Esophagus squamous epithelium (tissue), 5 donors: ENCODE measurements at regions not wholly inside any gene's neighbourhood (a gene's known extent, or its start where the extent isn't known, plus 50 kb on each side); places are given as distances from the start of the nearest gene placed in this dataset.
"Not testable (repeated sequence)": the region's sequence is repeated elsewhere in the genome, so short reads cannot be mapped to it uniquely, and the experiment has no call there.

Experiments used
- DNase-seq: peaks from one replicate; lab custom pipeline; 2025; lab: John Stamatoyannopoulos, UW
- H3K27ac ChIP-seq, 4 donors: fragments of 200-600 bp; sonication (generic); one replicate each; pipeline ENCODE4 v1.5.1; 2016 to 2019; ENCODE audit warnings: mild to moderate bottlenecking in 1 of 4
- H3K27me3 ChIP-seq, 4 donors: fragments of 200-600 bp; sonication (generic); 1 replicate in 3 of 4; 2 replicates in 1 of 4; pipeline versions ENCODE4 v1.5.1 to v1.6.0; 2017 to 2021; ENCODE audit warnings: antibody characterized with exemption in 1 of 4
- H3K36me3 ChIP-seq, 3 donors: fragments of 200-600 bp; sonication (generic); one replicate each; pipeline ENCODE4 v1.5.1; 2016 to 2019
- H3K4me1 ChIP-seq, 3 donors: fragments of 200-600 bp; sonication (generic); one replicate each; pipeline ENCODE4 v1.5.1; 2017 to 2019
- H3K4me3 ChIP-seq, 4 donors: fragments of 200-600 bp; sonication (generic); 1 replicate in 3 of 4; 2 replicates in 1 of 4; pipeline ENCODE4 v1.5.1; 2016 to 2019; ENCODE audit warnings: mild to moderate bottlenecking in 2 of 4, moderate library complexity in 1 of 4
- H3K9me3 ChIP-seq, 3 donors: fragments of 200-600 bp; sonication (generic); one replicate each; pipeline ENCODE4 v1.5.1; 2016 to 2019
- POLR2A ChIP-seq, 4 donors: fragments of 450-650 bp; IDR thresholded peaks; one replicate each; pipeline ENCODE4 v1.6.1; 2017; ENCODE audit warnings: antibody characterized with exemption in 4 of 4, mild to moderate bottlenecking in 4 of 4, moderate library complexity in 3 of 4
- WGBS, 2 donors: methylation state at CpG; one replicate each; pipeline ENCODE4 v1.1.5; 2018; 5-methylcytosine and 5-hydroxymethylcytosine counted together
- intact Hi-C: fragments of 100-400 bp; cut with DNase I; formaldehyde crosslinking; loops from one replicate; pipeline ENCODE4 v1.15.0; 2022
- TF ChIP-seq, protein P1 (sequence below), 6 experiments: fragments of 450-650 bp in 4 of 6; fragments of 200-600 bp in 2 of 6; sonication (generic) in 2 of 6; IDR thresholded peaks; one replicate each; pipeline ENCODE4 v1.5.1; 2016 to 2019; ENCODE audit warnings: antibody characterized with exemption in 6 of 6, mild to moderate bottlenecking in 4 of 6, moderate library complexity in 4 of 6
- donor health status: DM: yes; HTN: yes; CAD: no.

DNA sequence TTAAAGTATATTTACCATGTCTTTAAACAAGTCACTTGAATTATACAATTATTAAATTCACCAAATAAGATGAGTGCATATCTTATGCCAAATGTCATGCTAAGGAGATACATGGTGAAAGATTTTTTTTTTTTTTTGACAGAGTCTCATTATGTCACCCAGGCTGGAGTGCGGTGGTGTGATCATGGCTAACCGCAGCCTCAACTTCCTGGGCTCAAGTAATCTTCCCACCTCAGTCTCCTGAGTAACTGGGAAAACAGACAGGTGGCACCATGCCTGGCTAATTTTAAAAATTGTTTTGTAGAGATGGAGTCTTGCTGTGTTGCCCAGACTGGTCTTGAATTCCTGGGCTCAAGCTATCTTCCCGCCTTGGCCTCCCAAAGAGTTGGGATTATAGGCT is 149.0 kb upstream of the GOT2 start:
- intact Hi-C loops, result no loop called here
- 64 to 75% methylated on average over 3 of the region's 3 CpGs for WGBS, 2 donors

DNA sequence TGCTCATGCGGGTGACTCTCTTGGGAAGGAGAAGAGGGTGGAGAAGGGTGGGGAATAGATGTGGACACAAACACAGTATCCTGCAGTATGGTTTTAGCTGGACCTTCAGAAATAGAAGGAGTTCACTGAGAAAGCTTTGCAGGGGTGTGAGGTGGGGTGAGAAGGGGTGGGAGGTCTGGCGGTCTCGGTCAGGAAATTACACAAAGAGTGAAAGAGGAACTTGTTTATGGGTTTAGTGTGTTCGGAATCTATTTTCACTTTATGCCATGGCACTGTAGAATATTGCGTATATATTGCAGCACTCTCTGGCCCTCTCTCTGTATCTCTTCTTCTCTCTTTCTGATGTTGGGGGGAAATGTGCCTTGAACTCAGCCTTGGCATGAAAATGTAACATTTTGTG is 148.2 kb upstream of the GOT2 start:
- Histone ChIP-seq H3K9me3 (peaks cover 0 to 12% (median 7%) of the 10 kb centered on the region in 3 donors), H3K4me3 (no peak overlapping the region), H3K27ac (no peak overlapping the region), H3K27me3 (no peaks in the 10 kb centered on the region), H3K36me3 (no peaks in the 10 kb centered on the region), H3K4me1 (no peaks in the 10 kb centered on the region)
- no peak for DNase-seq
- 71 to 77% methylated on average over 5 of the region's 5 CpGs for WGBS, 2 donors
- TF ChIP-seq, protein P1, sequence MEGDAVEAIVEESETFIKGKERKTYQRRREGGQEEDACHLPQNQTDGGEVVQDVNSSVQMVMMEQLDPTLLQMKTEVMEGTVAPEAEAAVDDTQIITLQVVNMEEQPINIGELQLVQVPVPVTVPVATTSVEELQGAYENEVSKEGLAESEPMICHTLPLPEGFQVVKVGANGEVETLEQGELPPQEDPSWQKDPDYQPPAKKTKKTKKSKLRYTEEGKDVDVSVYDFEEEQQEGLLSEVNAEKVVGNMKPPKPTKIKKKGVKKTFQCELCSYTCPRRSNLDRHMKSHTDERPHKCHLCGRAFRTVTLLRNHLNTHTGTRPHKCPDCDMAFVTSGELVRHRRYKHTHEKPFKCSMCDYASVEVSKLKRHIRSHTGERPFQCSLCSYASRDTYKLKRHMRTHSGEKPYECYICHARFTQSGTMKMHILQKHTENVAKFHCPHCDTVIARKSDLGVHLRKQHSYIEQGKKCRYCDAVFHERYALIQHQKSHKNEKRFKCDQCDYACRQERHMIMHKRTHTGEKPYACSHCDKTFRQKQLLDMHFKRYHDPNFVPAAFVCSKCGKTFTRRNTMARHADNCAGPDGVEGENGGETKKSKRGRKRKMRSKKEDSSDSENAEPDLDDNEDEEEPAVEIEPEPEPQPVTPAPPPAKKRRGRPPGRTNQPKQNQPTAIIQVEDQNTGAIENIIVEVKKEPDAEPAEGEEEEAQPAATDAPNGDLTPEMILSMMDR (IDR thresholded peaks at IDR 0.05), result no peak
- no peak for TF ChIP-seq POLR2A (IDR thresholded peaks at IDR 0.05)
- intact Hi-C loops, result no loop called here

More for the DNA sequence above, 149.0 kb upstream of the GOT2 start:
- Histone ChIP-seq H3K9me3 (peaks cover 0 to 9% (median 7%) of the 10 kb centered on the region in 3 donors), H3K4me3 (no peak overlapping the region), H3K4me1 (no peaks in the 10 kb centered on the region), H3K27ac (no peak overlapping the region), H3K36me3 (no peaks in the 10 kb centered on the region), H3K27me3 (no peaks in the 10 kb centered on the region)
- DNase-seq, result no peak
- no peak for TF ChIP-seq POLR2A (IDR thresholded peaks at IDR 0.05)
- TF ChIP-seq, protein P1 (IDR thresholded peaks at IDR 0.05), result no peak

DNA sequence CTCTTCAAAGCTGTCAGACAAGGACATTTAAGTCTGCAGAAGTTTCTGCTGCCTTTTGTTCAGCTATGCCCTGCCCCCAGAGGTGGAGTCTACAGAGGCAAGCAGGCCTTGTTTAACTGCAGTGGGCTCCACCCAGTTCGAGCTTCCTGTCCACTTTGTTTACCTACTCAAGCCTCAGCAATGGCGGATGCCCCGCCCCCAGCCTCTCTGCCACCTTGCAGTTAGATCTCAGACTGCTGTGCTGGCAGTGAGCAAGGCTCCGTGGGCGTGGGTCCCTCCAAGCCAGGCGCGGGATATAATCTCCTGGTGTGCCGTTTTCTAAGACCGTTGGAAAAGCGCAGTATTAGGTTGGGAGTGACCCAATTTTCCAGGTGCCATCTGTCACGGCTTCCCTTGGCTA is 144.5 kb upstream of the GOT2 start:
- peaks cover 0 to 12% (median 7%) of the 10 kb centered on the region in 3 donors for H3K9me3 ChIP-seq
- DNase-seq, intact Hi-C loops, H3K27ac ChIP-seq, H3K27me3 ChIP-seq, H3K4me1 ChIP-seq, H3K4me3 ChIP-seq, H3K36me3 ChIP-seq: not testable (repeated sequence)
- 69 to 89% methylated on average over 3 to 8 of the region's 11 CpGs for WGBS, 2 donors

DNA sequence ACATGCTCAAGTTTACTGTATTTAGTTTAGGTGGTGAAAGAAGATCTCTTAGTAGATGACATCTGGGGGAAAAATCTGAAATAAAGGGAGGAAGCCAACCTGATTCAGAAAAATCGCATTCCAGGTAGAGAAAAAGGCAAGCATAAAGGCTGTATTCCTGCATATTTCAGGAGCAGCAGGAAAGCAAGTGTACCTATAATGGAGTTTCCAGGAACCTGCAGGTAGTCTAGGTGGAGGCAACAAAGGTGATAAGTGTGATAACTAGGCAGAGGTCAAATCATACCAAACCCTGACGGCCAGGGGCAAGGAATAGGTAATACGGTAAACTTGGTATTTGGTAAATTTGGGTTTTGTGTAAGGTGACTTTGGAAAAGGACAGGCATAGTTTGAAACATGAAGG is 132.8 kb upstream of the GOT2 start:
- DNase-seq, result no peak
- 81 to 83% methylated on average over 3 of the region's 3 CpGs for WGBS, 2 donors
- intact Hi-C loops, result no loop called here
- Histone ChIP-seq H3K27me3 (no peaks in the 10 kb centered on the region), H3K4me3 (no peak overlapping the region), H3K27ac (no peak overlapping the region), H3K36me3 (no peaks in the 10 kb centered on the region), H3K9me3 (no peaks in the 10 kb centered on the region), H3K4me1 (no peaks in the 10 kb centered on the region)
- TF ChIP-seq, protein P1 (IDR thresholded peaks at IDR 0.05), result no peak
- no peak for TF ChIP-seq POLR2A (IDR thresholded peaks at IDR 0.05)

DNA sequence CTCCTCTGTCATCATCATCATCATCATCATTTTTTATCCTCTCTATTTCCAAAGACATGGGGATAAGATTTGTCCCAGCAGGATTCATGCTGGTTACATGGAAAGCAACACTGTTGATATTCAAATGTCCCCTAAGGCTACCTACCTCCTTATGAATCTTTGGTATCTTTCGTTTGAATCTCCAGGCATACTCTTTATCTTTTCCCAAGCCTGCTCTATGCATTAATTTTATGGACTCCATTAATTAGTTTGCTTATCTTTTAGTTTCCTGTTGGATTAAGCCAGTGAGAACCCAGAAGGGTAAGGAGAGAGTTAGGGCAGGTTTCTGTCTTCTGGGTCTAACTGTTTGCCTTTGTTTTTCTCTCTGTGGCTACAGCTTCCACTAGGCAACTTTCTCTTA is 129.6 kb upstream of the GOT2 start:
- Histone ChIP-seq H3K4me1 (no peaks in the 10 kb centered on the region), H3K27ac (no peak overlapping the region), H3K4me3 (no peak overlapping the region), H3K9me3 (no peaks in the 10 kb centered on the region), H3K27me3 (no peaks in the 10 kb centered on the region), H3K36me3 (no peaks in the 10 kb centered on the region)
- no peak for DNase-seq
- no peak for TF ChIP-seq POLR2A (IDR thresholded peaks at IDR 0.05)
- TF ChIP-seq, protein P1 (IDR thresholded peaks at IDR 0.05), result no peak
- intact Hi-C loops, result no loop called here
- WGBS, 2 donors, result 53 to 62% methylated on average over 1 of the region's 1 CpG

DNA sequence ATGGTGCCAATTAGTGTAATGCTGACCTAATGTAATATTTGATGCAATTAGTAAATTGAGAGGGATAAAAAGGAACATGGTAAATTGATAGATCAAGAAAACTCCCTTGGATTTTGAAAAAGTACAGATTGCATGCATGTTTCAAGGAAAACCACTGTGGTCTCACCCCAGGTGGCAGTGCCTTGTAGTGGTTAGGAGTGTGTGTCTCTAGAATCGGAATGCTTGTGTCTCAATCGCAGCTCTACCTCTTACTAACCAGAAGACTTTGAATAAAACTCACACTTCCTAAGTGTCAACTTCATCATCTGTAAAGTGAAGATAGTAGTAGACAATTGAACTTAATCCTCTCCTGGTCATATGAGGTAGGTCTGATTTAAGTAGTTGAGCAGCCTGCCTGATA is 128.9 kb upstream of the GOT2 start:
- Histone ChIP-seq H3K36me3 (no peaks in the 10 kb centered on the region), H3K27ac (no peak overlapping the region), H3K4me1 (no peaks in the 10 kb centered on the region), H3K27me3 (no peaks in the 10 kb centered on the region), H3K4me3 (no peak overlapping the region), H3K9me3 (no peaks in the 10 kb centered on the region)
- 79 to 86% methylated on average over 2 of the region's 2 CpGs for WGBS, 2 donors
- no peak for DNase-seq
- no peak for TF ChIP-seq POLR2A (IDR thresholded peaks at IDR 0.05)
- TF ChIP-seq, protein P1 (IDR thresholded peaks at IDR 0.05), result no peak
- intact Hi-C loops, result no loop called here
